Activated T-cell treated with anti-CD3 and anti-CD28 coated beads, Interleukin-2, amount 50 U/mL, for 1 hour (primary cell): ENCODE measurements at regions not wholly inside any gene's neighbourhood (a gene's known extent, or its start where the extent isn't known, plus 50 kb on each side); places are given as distances from the start of the nearest gene placed in this dataset.

ENCODE experiments used
- DNase-seq: peaks from one replicate; pipeline ENCODE4 v3.0.0-alpha.2; 2020

DNA sequence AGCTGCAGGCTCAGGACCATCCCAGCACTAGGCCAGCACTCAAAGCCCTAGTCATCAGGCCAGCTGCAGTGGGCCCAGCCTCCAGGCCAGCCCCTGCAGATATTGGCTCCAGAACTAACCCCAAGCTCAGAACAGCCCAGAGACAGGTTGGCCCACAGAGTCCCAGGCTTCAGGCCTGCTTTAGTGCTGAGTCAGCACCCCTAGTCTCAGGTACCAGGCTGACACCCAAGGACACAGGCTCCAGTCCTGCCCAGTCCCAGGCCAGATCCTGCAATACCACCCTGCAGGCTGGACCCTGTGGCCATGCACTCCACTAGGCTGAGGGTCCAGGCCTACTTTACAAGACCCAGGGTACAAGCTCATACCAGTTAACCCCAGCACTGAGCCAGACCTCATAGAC, 234.4 kb upstream of the GPRIN3 start:
- DNase-seq, result no peak

DNA sequence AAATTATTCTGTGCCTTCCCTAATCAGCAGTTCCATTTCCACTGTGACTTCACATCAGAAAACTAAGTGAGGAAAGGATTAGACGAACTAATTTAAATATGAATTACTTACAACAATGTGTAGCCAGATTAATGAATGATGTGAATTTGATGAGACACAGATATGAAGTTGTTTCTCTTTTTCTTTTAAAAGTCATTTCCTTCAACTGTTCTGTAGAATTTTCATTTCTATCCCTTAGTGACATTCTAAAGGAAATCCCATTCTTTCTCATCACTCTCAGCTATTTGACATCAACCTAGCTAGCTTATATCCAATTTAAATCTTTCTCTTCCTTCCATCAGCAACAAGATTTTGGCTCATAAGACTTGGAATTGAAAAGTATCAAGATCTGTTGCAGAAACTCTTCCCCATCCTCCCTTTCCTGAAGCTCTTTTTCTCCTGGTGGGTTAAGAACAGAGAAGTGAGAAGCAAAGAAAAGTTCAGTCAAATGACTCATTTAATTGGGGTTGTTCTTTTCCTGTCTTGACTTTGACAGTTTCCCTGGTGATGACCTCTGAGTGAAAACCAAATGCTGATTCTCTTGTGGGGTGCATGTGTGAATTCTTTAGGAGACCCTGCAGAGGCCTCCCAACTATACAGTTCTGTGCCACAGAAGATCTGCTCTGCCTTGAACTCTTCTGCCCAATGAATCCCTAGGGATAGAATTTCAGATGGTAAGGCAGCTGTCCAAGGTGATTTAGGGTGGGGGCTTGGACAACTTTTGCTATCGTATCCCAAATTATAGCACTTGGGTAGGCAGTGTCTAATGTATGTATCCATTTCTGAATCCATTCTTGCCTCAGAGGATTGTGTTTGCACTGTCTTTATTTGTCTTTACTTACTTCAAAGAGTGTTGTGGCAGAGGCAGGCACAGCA, 232.5 kb upstream of the GPRIN3 start:
- DNase-seq, result no peak

DNA sequence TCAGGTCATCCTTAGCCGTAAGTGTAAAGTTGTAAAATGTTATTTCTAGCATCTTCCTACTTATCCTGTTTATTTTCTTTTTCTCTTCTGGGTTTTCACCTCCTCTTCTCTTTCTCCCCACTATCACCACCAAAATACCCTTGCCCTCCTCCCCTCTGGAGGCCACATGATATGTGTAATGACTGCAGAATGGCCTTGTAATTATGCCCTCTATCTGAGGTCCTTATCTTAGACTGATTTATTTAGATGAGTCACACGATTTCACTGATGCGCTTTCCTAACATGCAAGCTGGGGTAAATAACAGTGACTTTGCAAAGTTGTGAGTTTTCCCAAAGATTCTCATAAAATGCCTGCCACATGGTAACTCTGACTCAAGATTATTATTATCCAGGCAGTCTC, 231.8 kb upstream of the GPRIN3 start:
- no peak for DNase-seq

DNA sequence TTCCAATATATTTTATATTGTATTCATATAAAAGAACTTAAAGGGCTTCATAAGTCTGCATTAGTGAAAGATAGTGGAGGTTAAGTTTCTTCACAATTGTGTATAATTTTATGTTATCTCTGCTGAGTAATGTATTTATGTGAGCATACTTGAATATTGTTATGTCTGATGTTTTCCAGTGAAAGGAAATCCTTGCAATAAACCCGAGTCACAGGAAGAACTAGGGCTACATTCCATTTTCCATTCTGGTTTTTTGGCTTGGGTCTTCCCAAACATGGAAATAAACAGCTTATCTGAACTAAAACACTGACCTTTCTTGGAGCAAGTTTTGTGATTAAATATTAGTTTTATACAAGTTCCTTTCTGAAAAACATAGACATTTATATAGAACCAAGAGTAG, 231.3 kb upstream of the GPRIN3 start:
- no peak for DNase-seq

DNA sequence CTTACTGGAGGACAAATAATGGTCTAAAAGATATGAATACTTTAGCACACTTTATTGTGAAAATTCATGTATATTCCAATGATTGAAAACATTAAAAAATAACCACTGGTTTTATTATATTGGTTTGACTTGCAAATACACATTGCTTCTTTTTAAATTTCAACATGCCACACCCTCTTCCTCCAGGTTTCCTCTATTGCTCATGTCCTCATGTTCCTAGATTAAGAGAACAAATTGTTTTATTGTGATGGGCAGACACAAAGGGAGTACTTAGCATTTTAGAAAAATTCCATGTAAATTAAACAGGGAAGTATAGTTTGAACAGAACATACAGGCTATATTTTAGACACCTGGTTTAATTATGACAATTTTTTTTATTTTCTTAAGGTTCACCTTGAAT, 230.6 kb upstream of the GPRIN3 start:
- no peak for DNase-seq

DNA sequence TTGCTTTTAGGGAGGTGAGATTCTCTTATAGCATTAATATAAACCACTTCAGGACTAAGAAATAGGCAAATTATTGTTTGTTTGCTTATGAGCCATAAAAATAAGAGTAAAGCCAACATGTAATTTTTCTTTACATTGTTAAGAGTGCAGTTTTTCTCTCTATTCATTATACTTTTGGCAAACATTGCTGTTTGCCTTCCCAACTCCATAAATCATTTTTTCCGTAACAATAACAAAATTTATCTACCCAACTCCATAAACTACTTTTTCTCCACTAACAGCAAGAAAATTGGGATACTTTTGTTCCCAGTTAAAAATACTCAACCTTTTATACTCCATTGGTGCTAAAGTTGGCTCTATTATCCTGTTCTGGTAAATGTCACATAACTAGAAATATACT, 229.7 kb upstream of the GPRIN3 start:
- no peak for DNase-seq

DNA sequence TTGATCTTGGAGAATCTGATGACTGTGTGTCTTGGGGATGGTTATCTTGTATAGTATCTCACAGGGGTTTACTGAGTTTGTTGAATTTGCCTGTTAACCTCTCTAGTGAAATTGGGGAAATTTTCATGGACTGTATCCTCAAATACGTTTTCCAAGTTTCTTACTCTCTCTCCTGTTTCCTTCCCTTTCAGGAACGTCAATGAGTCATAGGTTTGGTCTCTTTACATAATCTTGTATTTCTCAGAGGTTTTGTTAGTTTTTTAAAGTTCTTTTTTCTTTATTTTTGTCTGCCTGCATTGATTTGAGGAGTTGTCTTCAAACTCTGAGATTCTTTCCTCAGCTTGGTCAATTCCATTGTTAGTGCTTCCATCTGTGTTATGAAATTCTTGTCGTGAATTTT, 227.7 kb upstream of the GPRIN3 start:
- no peak for DNase-seq

DNA sequence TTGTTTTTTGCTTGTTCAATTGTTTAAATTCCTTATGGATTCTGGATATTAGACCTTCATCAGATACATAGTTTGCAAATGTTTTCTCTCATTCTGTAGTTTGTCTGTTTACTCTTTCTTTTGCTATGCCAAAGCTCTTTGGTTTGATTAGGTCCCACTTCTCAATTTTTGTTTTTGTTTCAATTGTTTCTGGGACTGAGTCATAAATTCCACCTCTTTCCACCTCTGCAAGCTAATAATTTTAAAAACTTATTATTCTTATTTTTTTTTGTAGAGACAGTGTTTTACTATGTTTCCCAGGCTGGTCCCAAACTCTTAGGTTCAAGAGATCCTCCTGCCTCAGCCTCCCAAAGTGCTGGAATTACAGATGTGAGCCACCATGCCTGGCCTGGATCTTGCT, 226.8 kb upstream of the GPRIN3 start:
- no peak for DNase-seq

DNA sequence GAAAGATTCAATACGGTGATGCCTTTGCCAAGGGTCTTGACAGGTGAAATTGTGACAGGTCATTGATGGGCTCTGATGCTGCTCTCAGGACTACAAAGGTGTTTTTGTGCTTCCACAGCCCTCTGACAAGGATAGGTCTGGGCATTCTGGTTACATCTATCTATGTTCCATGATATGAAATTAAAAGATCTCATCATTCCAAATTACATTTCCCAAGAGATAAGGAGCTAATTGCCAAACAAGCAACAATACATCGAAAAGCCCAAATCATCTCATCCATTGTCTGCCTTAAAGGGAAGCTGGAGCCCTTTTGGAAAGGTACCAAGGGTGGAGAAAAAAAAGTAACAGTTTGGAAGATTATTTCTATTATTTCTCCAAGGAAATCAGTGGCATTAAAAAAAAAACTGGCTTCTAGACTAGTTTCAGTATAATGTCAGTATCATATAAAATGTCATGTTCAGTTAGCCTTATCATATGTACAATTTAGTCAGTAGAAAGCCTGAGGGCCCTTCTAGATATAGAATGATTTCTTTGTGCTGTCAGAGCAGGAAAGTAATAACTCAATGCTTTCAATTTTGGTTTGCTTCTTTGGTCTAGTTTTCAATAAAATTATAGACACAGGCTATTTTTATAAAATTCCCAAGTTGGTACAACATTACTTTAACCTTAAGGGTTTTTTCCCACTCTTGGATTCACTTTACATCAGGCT, 224.5 kb upstream of the GPRIN3 start:
- DNase-seq, result no peak

DNA sequence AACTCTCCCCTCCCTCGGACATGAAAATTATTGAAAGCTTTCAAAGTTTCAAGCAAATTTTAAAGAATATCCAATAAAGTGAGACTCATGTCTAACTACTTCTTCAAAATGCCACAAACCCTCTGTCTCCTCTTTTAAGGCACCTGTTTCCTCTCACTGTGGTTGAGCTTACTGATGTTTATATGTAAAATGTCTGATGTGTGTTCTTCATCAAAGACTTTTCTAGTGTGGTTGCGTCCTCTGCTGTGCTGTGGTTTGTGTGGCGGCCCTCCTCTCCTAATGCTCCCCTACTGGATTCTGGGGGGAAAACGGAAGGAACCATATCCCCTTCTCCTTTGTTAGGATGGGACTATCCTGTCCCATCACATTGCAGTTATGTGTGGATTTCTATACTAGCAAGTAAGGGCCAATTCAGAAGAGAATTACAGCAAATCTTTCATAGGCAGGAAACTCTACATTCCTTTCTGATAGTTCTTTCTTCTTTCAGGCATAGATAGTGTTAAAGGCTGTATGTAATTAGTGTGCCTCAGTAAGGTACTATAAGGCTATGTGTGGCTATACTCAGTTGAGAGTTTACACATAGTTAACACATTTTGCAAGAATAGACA, 221.0 kb upstream of the GPRIN3 start:
- no peak for DNase-seq

DNA sequence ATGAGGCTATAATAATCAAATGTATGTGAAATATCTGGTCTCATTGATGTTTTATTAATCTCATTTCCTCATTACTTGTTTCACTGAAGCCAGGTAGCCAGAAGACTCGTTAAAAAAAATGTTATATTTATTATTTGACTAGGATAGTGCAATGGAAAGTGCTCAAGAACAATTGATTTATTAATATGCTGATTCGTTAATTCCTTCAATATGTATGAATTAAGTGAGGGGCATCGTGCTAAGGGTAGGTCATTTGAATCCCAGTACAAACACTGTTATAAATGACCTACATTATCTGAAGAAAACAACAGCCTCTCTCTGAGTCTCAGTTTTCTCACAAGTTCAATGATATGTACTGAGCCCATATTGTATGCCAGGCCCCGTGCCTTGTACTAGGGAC, 214.2 kb upstream of the GPRIN3 start:
- DNase-seq, result no peak

DNA sequence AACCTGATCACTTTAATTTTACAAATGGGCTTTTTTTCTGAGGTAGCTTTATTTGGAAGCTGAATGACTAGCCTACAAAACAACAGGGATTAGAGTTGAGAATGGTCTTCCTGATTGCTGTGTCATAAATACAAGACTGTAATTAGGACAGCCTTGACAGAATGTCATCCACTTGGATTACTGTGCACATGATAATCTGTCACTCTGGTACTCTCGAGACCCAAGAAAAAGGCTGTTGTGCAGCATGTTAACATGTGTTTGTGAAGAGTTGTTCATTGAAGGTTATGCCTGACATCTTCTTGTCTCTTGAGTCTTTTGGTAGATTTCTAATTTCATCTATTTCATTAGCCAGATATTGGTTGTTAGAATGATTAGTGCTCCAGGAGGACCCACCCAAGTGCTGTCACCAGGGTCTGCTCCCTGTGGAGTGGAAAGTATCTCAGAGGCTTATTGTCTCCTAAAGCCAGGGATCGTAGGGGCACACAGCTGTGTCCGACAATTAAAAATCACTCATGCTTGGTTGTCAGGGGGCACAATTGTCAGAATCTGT, 212.2 kb upstream of the GPRIN3 start:
- no peak for DNase-seq

DNA sequence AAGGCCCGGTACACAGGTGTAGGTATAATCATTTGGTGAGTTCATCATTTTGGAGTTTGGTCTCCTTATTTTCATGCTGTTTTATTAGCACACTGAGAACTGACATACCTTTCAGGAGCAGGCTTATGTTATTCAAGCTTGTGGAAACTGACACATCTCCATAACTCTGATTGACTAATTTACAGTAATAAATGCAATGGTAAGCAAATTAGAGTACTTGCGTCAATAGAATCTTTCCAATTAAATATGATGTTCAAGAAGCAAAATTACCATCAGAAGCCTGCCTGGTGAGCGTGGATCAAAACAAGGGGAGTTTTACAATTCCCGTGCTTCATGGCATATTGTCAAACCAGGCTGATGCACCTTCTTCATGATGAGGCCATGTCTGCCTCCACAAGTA, 210.7 kb upstream of the GPRIN3 start:
- DNase-seq, result no peak

DNA sequence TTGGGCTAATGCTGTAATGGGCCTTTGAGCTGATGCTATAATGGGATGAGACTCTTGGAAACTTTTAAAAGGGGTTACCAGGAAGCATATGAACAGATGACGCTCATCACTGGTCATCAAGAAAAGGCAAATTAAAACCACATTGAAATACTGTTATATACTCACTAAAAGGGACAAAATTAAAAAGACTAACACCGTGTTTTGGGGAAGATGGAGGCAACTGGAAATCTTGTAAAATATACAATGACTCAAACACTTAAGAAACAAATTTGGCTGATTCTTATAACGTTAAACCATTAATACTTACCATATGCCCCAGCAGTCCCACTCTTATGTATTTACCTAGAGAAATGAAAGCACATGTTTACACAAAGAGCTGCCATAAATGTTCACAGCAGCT, 207.2 kb upstream of the GPRIN3 start:
- DNase-seq, result no peak

DNA sequence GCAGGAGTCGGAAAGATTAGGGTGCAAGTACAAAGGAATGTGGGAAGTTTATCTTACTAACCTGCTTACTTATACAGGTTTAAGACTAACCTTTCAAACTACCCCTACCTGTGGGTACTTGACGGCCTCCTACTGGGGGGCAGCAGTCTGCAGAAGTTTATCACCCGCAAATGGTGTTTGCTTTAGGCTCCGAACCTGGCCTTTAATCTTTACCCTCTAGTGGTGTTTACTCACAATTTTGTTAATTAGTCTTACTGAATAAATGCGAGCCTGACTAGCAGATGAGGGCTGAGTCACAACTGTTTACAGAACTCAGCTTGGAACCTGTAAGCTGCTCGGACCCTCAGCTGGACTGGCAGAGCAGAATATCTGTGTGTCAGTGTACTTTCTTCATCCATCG, 204.2 kb upstream of the GPRIN3 start:
- DNase-seq, result no peak

DNA sequence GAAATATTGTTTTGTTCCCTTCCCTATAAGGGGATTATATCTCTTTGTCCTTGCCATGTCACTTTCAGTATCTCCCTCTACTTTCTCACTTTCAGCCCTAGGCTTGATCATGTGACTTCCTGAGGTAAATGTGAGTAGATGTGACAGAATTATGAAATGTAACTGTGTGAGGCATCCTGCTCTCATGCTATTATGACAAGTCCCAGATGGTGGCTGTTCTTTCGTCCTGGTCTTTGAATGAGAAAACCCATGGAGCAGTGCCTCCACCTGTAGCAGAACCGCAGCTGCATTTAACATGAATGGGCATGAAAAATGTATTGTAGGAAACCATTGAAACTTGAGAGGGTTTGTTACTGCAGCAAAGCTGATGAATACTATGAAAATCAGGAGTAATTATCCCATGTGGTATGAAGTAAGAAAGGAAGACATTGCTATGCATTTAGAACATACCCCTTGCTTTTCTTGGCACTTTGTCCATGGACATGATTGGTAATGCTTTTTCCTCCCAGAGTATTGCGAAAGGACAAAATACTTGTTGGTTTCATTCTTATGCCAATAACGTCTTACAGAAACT, 202.2 kb upstream of the GPRIN3 start:
- no peak for DNase-seq

DNA sequence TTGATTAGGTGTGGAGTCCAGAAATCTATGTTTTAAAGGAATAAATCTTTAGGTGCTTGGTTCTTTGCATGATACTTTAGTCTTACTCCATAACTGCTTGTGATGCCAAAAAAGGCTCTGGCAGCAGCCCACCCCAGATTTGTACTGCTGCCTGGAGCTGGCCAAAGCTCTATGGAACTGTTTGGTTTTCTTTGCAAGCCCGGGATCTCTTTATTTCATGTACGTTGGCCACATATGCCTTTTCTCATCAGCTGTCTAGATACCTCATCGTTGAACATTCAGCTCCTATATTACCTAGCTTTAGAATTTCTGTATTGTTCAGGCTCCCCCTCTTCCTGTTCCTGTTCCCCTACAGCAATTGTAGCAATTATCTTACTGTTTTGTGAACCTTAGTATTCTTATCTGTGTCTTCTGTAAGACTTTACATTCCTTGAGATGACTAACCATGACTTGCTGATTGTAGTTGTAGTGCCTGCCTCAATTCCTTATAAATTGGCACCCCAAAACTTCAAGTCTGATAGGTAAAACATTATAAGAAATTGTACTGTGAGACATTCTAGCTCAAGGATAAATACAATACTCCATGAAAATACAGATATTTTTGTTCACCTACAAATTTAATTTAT, 199.4 kb upstream of the GPRIN3 start:
- DNase-seq, result no peak

DNA sequence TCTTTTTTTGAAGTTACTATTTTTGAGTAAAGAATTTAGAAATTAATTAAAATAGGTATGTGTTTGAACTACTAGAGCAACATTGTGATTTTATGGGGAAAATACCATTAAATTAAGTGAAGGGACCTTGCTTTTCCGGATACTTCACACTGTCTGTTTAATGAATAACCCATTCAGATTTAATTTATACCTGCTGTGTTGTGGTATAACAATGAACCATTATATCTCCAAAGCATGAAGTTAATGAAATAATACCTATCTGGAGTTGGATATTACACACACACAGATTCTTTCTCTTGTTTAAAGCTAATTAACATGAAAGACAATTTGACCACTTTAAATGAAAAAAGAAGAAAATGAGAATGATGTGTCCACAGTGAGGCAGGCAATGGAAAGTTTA, 195.0 kb upstream of the GPRIN3 start:
- no peak for DNase-seq

DNA sequence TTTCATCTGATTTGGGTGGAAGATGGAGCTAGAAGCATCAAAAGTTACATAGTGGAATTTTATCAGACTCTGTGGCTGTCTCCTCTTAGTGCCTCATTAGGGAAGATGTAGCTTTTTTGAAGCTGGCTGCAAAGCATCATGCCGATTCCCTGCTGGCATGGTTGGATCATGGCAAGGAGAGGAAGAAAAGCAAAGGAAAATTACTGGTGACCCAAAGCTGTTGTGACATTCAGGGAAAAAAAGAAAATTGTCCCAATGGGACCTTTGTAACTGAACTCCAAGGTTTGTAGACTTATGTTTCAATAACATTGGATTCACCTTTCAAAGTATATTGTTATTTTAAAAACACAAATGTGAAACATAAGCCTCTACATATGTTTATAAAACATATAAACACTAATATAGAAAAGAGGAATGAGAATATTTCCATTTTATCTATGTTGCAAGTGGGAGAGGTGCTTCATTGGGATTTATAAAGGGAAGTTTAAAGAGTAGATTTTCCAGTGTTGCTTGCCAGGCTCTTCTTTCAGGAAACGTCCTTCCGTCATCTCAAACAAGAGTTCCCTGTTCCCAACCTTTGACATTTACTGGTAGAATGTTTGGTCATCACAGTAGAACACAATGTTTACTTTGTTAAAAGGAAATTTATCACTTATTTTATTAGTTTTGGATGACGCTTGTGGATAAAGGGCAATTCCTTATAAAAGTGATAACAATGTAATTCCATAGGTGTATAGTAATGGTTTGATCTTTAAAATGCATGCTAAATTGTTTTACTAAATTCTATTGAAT, 190.1 kb upstream of the GPRIN3 start:
- no peak for DNase-seq

DNA sequence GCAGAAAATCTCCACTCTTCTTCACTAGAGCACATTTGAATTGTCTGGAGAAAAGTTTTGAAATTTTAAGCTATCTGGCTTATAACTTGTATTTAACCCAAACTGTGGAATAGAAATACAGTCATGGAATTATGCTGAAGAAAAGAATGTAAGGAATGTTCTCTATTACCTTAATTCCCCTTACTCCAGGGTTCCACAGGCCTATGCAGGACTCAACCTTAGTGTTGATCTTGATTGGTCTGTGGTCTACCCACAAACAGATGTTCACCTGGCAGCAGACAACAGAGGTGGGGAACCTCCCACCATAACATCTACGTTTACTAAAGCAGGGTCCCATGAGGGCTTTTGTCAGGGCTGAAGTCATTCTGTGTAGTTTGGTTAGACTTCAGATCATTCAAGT, 189.3 kb upstream of the GPRIN3 start:
- no peak for DNase-seq

DNA sequence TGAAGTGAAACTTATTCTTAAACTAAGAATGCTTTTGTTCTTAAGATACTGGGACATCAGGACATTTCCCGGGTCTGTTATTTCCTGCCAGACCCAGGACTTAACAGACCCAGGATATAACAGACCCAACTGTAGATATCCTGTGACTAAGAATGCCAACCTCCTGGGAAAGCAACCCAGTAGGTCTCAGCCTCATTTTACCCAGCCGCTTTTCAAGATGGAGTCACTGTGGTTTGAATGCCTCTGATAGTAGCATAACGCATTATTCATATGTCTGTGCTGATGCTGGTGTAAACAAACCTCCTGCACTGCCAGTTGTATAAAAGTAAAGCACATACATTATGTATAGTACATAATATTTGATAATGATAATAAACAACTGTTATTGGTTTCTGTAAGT, 185.8 kb upstream of the GPRIN3 start:
- DNase-seq, result no peak

DNA sequence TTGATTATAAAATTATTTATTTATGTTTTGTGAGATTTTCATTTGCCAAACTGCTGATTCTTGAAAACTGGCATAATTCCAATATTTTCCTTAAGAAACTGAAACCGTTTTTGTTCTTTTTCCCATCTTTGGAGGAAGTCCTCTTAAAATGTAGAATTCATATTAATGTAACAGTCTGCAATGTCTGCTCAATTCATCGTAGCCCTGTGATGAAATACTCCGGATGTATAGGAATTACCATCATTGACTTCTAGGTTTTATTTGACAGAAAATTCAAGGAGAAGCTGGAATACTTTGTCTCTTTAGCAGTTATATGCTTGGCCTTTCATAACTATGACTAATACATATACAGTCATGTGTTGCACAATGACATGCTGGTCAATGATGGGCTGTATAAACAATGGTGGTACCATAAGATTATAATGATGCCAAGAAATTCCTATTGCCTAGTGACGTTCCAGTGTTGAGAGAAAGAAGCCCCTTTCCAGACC, 185.0 kb upstream of the GPRIN3 start:
- no peak for DNase-seq
